Endothelial cell of umbilical vein (primary cell): ENCODE measurements at regions not wholly inside any gene's neighbourhood (a gene's known extent, or its start where the extent isn't known, plus 50 kb on each side); places are given as distances from the start of the nearest gene placed in this dataset.

ENCODE experiments used
- BruUV-seq: library from RNA; stranded (reverse); fragments of 400-500 nt; replicated peaks from 2 replicates; lab custom pipeline; 2021; lab: Mats Ljungman, UMichigan
- CTCF ChIA-PET: fragments of 300-600, 350-600 bp; sonication (Branson Sonifier 250); formaldehyde crosslinking; loops from one replicate; lab custom pipeline; 2021; ENCODE audit warnings: antibody characterized with exemption, inconsistent platforms; lab: Charles Lee
- POLR2A ChIA-PET: fragments of 300-600, 350-600 bp; sonication (Branson Sonifier 250); formaldehyde crosslinking; loops from one replicate; lab custom pipeline; 2021; ENCODE audit warnings: antibody characterized with exemption, inconsistent platforms; lab: Charles Lee
- DNase-seq: peaks from one replicate; pipeline ENCODE4 v3.0.0-alpha.2; 2011; ENCODE audit warnings: low read depth, low spot score
- FAIRE-seq: peaks from 2 replicates; lab custom pipeline; 2011; peaks lifted over from hg19 to GRCh38; lab: Jason Lieb, UNC
- H2AFZ ChIP-seq: 2 replicates; pipeline ENCODE4 v1.6.0; 2012; ENCODE audit warnings: low read depth, low read length, control low read depth, inconsistent platforms
- H3K27ac ChIP-seq: 2 replicates; pipeline ENCODE4 v1.5.1; 2011; ENCODE audit warnings: low read depth, mild to moderate bottlenecking, control low read depth, low read length, moderate library complexity; ENCODE audit not compliant: insufficient read depth
- H3K27me3 ChIP-seq, 2 experiments: 2 replicates each; pipeline versions ENCODE4 v1.6.0 to v1.6.1; 2011; ENCODE audit warnings: low read length in 2 of 2, mixed read lengths in 1 of 2; ENCODE audit not compliant: control insufficient read depth in 2 of 2, insufficient read depth in 2 of 2
- H3K36me3 ChIP-seq, 2 experiments: 2 replicates in 1 of 2; 3 replicates in 1 of 2; pipeline ENCODE4 v1.5.1; 2011; ENCODE audit warnings: low read length in 2 of 2, mild to moderate bottlenecking in 1 of 2, moderate library complexity in 1 of 2; ENCODE audit not compliant: control insufficient read depth in 2 of 2, insufficient read depth in 2 of 2; ENCODE audit errors: extremely low read depth in 1 of 2
- H3K4me1 ChIP-seq: 3 replicates; pipeline ENCODE4 v1.5.1; 2011; ENCODE audit warnings: mild to moderate bottlenecking, low read length; ENCODE audit not compliant: control insufficient read depth, insufficient read depth; ENCODE audit errors: extremely low read depth
- H3K4me2 ChIP-seq: 2 replicates; pipeline ENCODE4 v1.6.1; 2011; ENCODE audit warnings: low read length, control low read depth, mixed read lengths; ENCODE audit not compliant: insufficient read depth
- H3K4me3 ChIP-seq, 3 experiments: fragments of 200-600 bp in 1 of 3; sonication (generic), shearing (Covaris generic) in 1 of 3; replicated peaks in 1 of 3; 2 replicates each; pipeline ENCODE4 v1.5.1; 2011 to 2016; ENCODE audit warnings: control low read depth in 3 of 3, low read length in 3 of 3, mild to moderate bottlenecking in 2 of 3, inconsistent platforms in 1 of 3, low read depth in 1 of 3, moderate library complexity in 1 of 3; ENCODE audit not compliant: insufficient read depth in 1 of 3
- H3K79me2 ChIP-seq: 2 replicates; pipeline ENCODE4 v1.6.0; 2012; ENCODE audit warnings: low read length, inconsistent platforms; ENCODE audit not compliant: control insufficient read depth, insufficient read depth
- H3K9ac ChIP-seq: replicated peaks from 2 replicates; pipeline ENCODE3; 2011; ENCODE audit warnings: low read length, control low read depth; ENCODE audit not compliant: insufficient read depth; ENCODE audit errors: extremely low read depth
- H3K9me1 ChIP-seq: replicated peaks from 3 replicates; pipeline ENCODE4 v1.6.0; 2011; ENCODE audit warnings: mild to moderate bottlenecking, low read length; ENCODE audit not compliant: control insufficient read depth, insufficient read depth; ENCODE audit errors: extremely low read depth
- H3K9me3 ChIP-seq: replicated peaks from 2 replicates; pipeline ENCODE4 v1.5.1; 2012; ENCODE audit warnings: low read length, inconsistent platforms; ENCODE audit not compliant: control insufficient read depth, insufficient read depth
- H4K20me1 ChIP-seq: replicated peaks from 2 replicates; pipeline ENCODE3; 2011; ENCODE audit warnings: mild to moderate bottlenecking, low read length; ENCODE audit not compliant: control insufficient read depth, insufficient read depth; ENCODE audit errors: extremely low read depth
- EZH2 ChIP-seq: IDR thresholded peaks from 2 replicates; pipeline ENCODE4 v1.6.1; 2012; ENCODE audit warnings: borderline replicate concordance, low read depth, mild to moderate bottlenecking, moderate library complexity, low read length, inconsistent platforms; ENCODE audit not compliant: severe bottlenecking
- FOS ChIP-seq: IDR thresholded peaks from 2 replicates; pipeline ENCODE4 v1.6.1; 2011; ENCODE audit warnings: mild to moderate bottlenecking, low read length, moderate library complexity, borderline replicate concordance; ENCODE audit not compliant: insufficient read depth
- GATA2 ChIP-seq: IDR thresholded peaks from 2 replicates; pipeline ENCODE4 v1.7.0; 2011; ENCODE audit warnings: low read depth, mild to moderate bottlenecking, moderate library complexity, mixed read lengths, low read length; ENCODE audit not compliant: insufficient read length, insufficient read depth
- JUN ChIP-seq: IDR thresholded peaks from 2 replicates; pipeline ENCODE4 v1.6.1; 2011; ENCODE audit warnings: borderline replicate concordance, low read depth; ENCODE audit not compliant: insufficient read length, insufficient read depth
- MYC ChIP-seq: IDR thresholded peaks from one replicate; pipeline ENCODE4 v1.6.1; 2011; ENCODE audit warnings: mild to moderate bottlenecking, low read depth, low read length
- POLR2A ChIP-seq: IDR thresholded peaks from 2 replicates; pipeline ENCODE4 v1.6.1; 2012; ENCODE audit warnings: low read depth, mild to moderate bottlenecking, control low read depth, low read length
- POLR2AphosphoS5 ChIP-seq: IDR thresholded peaks from 2 replicates; pipeline ENCODE4 v1.6.1; 2012; ENCODE audit warnings: low read depth, mild to moderate bottlenecking, control low read depth, low read length, moderate library complexity; ENCODE audit not compliant: insufficient read depth
- dilution Hi-C: fragments of 300-500 bp; cut with MboI; formaldehyde crosslinking; loops from one replicate; pipeline ENCODE4 v1.15.0; 2019; ENCODE audit warnings: low sequenced_read_pairs; ENCODE audit not compliant: extremely low pct_ligation_motif_present
- intact Hi-C: fragments of 100-400 bp; cut with micrococcal nuclease; formaldehyde crosslinking; loops from one replicate; pipeline ENCODE4 v1.10.0; 2022
- TF ChIP-seq, protein P1 (sequence below): IDR thresholded peaks from 2 replicates; pipeline ENCODE4 v1.6.1; 2011; ENCODE audit not compliant: insufficient read depth, insufficient read length
- TF ChIP-seq, protein P2 (sequence below), 2 donors: IDR thresholded peaks; 1 replicate in 1 of 2; 2 replicates in 1 of 2; pipeline ENCODE4 v1.5.1; 2011; ENCODE audit warnings: low read length in 2 of 2, mild to moderate bottlenecking in 2 of 2, moderate library complexity in 2 of 2, control low read depth in 1 of 2, inconsistent platforms in 1 of 2, low read depth in 1 of 2; ENCODE audit not compliant: insufficient read depth in 1 of 2; ENCODE audit errors: extremely low read depth in 1 of 2

DNA sequence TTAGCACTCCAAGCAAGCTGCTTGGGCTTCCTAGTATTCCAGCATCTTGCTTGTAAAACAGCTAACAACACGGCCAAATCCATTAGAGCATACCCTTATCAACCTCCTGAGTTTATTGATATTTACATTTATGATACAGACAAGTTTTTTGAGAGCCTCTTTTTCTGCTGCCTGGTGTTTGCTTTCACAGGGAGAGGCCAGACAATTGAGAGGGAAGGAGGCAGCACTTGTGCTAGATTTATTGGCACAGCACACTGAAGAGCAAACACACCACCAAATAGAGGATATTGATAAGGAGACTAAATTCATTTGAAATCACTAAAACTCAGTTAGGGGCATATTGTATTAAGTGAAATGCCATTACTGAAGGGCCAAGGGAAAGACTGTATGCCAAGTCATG lies 1142.3 kb upstream of the FANCL start:
- H3K9me1 ChIP-seq, result no peaks in the 10 kb centered on the region
- H2AFZ ChIP-seq, result no peak overlapping the region
- ChIA-PET POLR2A (no interaction called here), CTCF (no interaction called here)
- H3K27me3 ChIP-seq, result no peaks in the 10 kb centered on the region
- no peaks in the 10 kb centered on the region for H3K4me1 ChIP-seq
- no peaks in the 10 kb centered on the region for H3K79me2 ChIP-seq
- FAIRE-seq (no peak), DNase-seq (no peak)
- dilution Hi-C loops, result no loop called here
- H3K27ac ChIP-seq, result no peak overlapping the region
- H3K4me2 ChIP-seq, result no peak overlapping the region
- H4K20me1 ChIP-seq, result no peaks in the 10 kb centered on the region
- H3K4me3 ChIP-seq, result no peak overlapping the region
- H3K36me3 ChIP-seq, result no peaks in the 10 kb centered on the region
- H3K9me3 ChIP-seq, result no peaks in the 10 kb centered on the region
- no TSS peak for BruUV-seq
- intact Hi-C loops, result no loop called here
- no peak overlapping the region for H3K9ac ChIP-seq
- TF ChIP-seq EZH2 (no peak), GATA2 (no peak), POLR2A (no peak), MYC (no peak), FOS (no peak), POLR2AphosphoS5 (no peak), JUN (no peak)
- TF ChIP-seq, protein P1, sequence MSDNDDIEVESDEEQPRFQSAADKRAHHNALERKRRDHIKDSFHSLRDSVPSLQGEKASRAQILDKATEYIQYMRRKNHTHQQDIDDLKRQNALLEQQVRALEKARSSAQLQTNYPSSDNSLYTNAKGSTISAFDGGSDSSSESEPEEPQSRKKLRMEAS, result no peak
- TF ChIP-seq, protein P2, sequence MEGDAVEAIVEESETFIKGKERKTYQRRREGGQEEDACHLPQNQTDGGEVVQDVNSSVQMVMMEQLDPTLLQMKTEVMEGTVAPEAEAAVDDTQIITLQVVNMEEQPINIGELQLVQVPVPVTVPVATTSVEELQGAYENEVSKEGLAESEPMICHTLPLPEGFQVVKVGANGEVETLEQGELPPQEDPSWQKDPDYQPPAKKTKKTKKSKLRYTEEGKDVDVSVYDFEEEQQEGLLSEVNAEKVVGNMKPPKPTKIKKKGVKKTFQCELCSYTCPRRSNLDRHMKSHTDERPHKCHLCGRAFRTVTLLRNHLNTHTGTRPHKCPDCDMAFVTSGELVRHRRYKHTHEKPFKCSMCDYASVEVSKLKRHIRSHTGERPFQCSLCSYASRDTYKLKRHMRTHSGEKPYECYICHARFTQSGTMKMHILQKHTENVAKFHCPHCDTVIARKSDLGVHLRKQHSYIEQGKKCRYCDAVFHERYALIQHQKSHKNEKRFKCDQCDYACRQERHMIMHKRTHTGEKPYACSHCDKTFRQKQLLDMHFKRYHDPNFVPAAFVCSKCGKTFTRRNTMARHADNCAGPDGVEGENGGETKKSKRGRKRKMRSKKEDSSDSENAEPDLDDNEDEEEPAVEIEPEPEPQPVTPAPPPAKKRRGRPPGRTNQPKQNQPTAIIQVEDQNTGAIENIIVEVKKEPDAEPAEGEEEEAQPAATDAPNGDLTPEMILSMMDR (IDR thresholded peaks at IDR 0.05; ENCODE audit: extremely low read depth in 1 of 2, insufficient read depth in 1 of 2, low read depth in 1 of 2, low read length in 2 of 2), result no peak
